ENCODE measurements at regions not wholly inside any gene's neighbourhood (a gene's known extent, or its start where the extent isn't known, plus 50 kb on each side); places are given as distances from the start of the nearest gene placed in this dataset.
"Not testable (repeated sequence)": the region's sequence is repeated elsewhere in the genome, so short reads cannot be mapped to it uniquely, and the experiment has no call there.

GRCh38 chr1:146487555-146487954 lies 258.7 kb upstream of the NOTCH2NLA start:
- not testable (repeated sequence) for DNase-seq

DNA sequence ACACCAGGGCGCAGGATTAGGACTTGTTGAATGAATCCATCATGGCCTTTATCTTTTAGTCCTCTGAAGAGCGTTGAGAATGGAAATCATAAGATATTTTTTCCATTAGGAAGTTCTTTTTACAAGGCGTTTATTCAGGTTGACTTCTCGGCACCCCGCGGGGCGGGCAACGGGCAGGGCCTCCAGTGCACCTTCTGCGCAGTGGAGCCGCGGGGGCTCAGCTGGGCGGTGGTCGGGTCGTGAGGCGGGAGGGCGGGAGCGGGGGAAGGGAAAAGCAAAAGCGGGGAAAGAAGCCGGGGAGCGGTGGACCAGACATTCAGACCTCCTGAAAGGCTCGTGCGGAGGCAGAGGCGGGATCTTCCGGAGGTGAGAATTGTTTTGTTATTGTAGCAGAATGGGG lies 258.3 kb upstream of the NOTCH2NLA start:
- DNase-seq, result not testable (repeated sequence)

DNA sequence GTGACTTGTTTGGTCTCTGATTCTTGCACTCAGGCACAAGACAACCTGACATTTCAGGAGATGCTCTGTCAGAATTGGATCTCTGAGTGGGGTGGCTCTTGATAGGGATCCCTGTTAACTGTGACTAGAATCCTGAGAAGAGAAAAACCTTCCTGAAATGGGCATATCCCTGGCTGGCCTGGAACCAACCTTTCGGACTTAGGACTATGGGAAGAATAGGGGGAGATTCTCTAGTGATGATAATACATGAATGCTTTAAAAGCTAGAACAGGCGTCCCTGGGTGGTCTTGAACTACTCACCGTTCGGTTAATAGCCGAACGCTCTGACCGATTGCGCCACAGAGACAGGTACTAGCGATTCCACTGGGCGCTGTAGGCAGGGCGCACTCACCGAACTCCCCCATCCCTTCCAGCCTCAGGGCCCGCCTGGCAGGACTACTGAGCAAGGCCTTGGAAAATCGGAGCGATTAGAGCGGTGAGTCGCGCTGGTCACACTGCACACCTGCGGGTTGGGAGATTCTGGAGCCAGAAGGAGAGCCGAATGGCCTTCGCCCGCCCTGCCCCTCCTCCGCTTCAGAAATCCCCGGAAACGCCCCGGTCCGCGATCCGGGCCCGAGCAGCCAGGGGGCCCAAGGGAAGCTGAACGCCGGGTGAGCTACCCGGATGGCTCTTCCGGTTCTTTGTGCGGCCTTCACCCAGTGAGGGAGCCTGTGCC lies 257.6 kb upstream of the NOTCH2NLA start:
- peak; percentile 21 for DNase-seq

GRCh38 chr1:146484195-146484594 lies 255.4 kb upstream of the NOTCH2NLA start:
- DNase-seq, result not testable (repeated sequence)

DNA sequence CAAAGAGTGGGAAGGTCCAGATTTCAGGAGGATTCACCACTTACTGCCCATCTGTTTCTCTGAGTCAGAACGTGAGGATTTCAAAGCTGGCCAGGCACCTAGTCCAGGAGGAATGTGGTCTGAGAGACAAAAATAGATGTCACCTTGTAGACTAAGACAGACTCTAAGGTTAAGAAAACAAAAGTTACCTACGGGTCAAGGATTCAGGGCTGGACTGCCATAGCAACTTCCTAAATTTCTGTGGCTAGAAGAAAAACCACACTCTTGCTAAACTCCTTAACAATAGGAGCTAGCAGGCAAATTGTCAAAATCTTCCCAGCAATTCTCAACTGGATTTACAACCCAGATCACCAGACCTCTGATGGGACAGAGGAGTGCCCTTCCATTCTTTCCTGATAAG lies 250.4 kb upstream of the NOTCH2NLA start:
- not testable (repeated sequence) for DNase-seq

GRCh38 chr1:146478125-146478720 lies 249.4 kb upstream of the NOTCH2NLA start:
- peak; percentile 28 for DNase-seq

GRCh38 chr1:146475086-146475485 lies 246.3 kb upstream of the NOTCH2NLA start:
- DNase-seq, result not testable (repeated sequence)

DNA sequence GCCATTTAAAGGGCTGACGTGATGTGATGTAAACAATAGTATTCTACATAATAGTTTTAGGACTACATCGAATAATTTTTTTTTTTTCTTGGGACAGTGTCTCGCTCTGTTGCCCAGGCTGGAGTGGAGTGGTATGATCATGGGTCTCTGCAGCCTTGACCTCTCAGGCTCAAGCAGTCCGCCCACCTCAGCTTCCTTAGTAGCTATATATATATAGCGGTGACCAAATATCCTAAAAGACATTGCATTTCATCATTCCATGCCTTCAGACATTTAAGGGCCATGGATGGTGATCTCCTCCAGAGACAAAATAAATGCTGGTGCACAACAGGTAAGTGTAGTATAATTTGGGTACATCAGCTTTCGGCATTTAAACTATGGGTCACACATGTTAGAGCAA lies 245.4 kb upstream of the NOTCH2NLA start:
- not testable (repeated sequence) for DNase-seq

- DNase-seq, result peak; percentile 69
Measured at GRCh38 chr1:146472192-146472861, 243.5 kb upstream of the NOTCH2NLA start.

GRCh38 chr1:146459939-146460338 lies 231.1 kb upstream of the NOTCH2NLA start:
- not testable (repeated sequence) for DNase-seq

- DNase-seq, result not testable (repeated sequence)
Measured at GRCh38 chr1:146459308-146459707, 230.5 kb upstream of the NOTCH2NLA start.

- DNase-seq, result not testable (repeated sequence)
Measured at GRCh38 chr1:146448877-146449246, 220.0 kb upstream of the NOTCH2NLA start.

DNA sequence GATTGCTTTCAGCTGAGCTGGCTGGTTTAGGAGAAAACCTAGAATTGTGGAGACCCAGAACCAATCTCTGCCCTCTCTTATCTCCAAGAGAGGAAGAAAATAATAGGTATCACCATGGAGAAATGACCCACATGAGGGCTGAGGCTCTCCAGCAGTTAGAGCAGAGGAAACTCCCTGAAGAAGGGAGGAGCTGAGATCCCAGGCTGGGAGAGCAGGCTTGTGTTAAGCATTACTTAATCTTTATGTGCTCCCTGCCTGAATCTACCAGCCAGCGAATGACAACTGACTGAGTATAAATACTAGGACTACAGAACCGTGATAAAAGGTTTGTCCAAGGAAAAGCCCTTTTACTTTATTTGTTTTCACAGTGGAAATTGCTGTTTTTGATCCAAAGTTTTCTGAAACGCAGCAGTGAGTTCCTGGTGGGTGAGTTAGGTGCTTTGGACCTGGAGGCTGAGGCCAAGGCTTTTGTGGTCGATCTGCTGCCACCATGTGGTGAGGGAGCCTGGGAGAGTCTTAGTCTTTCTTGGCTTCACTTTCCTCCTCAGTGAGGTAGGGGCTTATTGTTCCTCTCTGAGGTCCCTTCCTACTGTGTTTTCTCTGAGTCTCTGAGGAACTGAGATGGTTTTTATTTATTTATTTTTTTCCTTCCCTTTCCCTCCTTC lies 219.5 kb upstream of the NOTCH2NLA start:
- DNase-seq, result not testable (repeated sequence)

DNA sequence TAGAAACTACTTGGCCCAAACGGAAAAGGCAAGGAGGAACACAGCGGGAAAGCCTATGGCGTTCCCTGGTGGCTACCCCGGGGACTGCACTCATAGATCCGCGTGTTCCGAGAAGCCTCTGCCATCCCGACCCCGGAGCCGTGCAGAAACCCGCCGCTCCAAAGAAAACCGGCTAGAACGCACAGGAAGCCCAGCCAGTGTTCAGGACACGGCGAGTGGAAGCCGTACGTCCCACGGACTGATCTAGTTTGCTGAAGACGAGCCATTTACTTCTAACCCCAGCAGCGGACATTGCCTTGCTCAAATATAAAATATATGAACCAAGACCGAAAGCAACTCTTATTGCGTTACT lies 215.0 kb upstream of the NOTCH2NLA start:
- DNase-seq, result not testable (repeated sequence)

DNA sequence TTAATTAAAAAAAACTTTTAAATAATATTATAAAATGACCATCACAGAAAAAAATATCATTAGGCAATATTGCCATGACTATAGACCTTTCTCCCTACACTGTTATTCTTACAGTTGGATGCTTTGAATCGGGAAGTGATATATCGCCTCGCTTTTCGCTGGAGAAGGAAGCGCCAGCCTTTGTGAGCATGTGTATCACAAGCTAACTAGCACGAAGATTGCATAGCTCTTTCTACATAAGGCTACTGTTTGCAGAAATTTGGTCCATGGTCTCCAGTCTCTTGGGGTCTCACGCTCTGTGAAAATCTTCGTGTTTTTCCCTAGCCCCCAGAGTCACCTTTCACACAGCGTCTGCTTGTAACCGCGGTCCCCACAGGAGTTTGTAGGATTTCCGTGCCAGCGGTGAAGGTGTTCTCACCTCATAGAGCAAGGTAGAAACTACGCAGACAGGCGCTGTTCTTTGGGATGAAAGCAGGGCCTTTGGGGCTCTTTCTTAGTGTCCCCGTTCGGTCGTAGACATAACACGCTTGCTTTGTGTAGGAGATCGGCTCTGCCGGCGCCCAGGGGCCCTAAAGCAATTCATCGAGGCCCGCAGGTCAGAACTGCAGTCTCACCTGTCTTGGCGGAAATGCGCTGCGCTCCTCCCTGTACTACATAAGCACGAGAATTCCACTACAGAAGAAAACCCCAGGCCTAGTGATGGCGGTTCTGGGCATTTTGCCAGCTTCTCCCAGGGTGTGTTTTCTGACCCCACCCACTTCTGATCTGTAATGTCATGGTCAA lies 214.5 kb upstream of the NOTCH2NLA start:
- DNase-seq, result not testable (repeated sequence)

- not testable (repeated sequence) for DNase-seq
Measured at GRCh38 chr1:146438543-146438942, 209.7 kb upstream of the NOTCH2NLA start.

DNA sequence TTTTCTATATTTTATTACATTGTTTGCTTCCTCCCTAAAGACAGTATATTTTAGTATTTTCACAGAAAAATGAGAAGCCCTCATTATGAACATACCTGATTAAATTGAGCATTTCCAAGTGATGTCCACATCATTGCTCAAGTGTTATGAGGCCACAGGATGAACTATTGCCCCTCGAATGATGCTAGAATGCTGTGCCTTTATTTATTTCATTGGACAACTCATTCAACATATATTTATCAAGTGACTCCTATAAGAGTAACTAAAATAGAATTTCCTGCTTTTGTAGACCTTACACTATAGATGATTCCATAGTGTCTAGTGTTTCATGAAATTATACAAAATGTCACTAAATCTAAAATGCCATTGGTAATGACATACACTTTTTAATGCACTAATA lies 187.8 kb upstream of the NOTCH2NLA start:
- not testable (repeated sequence) for DNase-seq

- not testable (repeated sequence) for DNase-seq
Measured at GRCh38 chr1:146415017-146415416, 186.2 kb upstream of the NOTCH2NLA start.

- not testable (repeated sequence) for DNase-seq
Measured at GRCh38 chr1:146413911-146414310, 185.1 kb upstream of the NOTCH2NLA start.

DNA sequence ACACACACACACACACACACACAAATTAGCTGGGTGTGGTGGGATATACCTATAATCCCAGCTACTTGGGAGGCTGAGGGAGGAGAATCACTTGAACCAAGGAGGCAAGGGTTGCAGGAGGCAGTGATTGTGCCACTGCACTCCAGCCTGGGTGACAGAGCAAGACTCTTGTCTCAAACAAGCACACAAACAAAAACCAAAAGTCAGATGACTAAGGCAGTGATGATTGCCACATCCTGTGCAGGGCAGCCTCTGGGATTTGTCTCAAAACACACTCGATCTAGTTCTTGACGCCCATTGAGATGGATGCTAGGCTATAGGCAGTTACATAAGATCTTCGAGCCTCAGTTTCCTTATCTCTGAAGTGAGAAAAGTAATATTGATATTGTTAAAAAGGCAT lies 183.1 kb upstream of the NOTCH2NLA start:
- DNase-seq, result not testable (repeated sequence)

DNA sequence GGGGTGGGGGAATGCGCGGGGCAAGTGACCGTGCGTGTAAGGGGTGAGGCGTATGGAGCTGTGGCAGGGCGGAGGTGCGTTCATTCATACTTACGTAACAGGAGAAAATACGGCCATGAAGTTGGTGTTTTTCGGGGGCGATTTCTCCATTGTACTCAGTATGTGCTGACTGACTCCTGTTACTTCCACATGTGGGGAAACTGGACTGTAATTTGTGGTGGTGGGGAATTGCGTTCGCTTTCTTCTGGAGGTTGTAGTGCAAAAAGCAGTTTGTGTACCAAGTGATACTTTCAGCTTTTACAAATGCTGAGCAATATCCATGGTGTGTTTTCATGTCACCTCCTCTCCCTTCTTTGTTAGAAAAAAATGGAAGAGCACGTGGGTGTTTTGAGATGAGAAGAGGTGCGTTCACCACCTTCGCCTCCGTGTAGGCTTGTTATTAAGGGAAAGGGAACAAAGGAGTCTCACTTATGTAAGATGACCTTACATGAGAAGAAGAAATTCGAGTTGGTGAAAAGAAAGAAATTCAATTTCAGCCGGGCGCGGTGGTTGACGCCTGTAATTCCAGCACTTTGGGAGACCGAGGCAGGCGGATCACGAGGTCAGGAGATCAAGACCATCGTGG lies 181.1 kb upstream of the NOTCH2NLA start:
- peak; percentile 7 for DNase-seq
